ENCODE measurements at regions not wholly inside any gene's neighbourhood (a gene's known extent, or its start where the extent isn't known, plus 50 kb on each side); places are given as distances from the start of the nearest gene placed in this dataset.

- no peak for TF ChIP-seq CTCF (IDR thresholded peaks at IDR 0.05)
- no peak for TF ChIP-seq EZH2 (IDR thresholded peaks at IDR 0.05)
Measured at GRCh38 chr3:166764698-166765318, 615.3 kb downstream of the ZBBX start.
